HEK293 (cell line): ENCODE measurements at regions not wholly inside any gene's neighbourhood (a gene's known extent, or its start where the extent isn't known, plus 50 kb on each side); places are given as distances from the start of the nearest gene placed in this dataset.

ENCODE experiments used
- CTCF ChIA-PET: fragments of 350-600 bp; formaldehyde crosslinking; extraction: SDS; loops from one replicate; lab custom pipeline; 2021; ENCODE audit warnings: antibody characterized with exemption; lab: Yijun Ruan, JAX
- POLR2A ChIA-PET: fragments of 300-600 bp; formaldehyde crosslinking; extraction: SDS; loops from one replicate; lab custom pipeline; 2020; ENCODE audit warnings: antibody characterized with exemption, inconsistent platforms; lab: Yijun Ruan, JAX
- H3K27ac ChIP-seq: fragments of 200-500 bp; sonication (Bioruptor generic); 2 replicates; pipeline ENCODE4 v1.5.1; 2014; ENCODE audit warnings: low read depth, low read length, control low read depth, inconsistent platforms; ENCODE audit errors: extremely low read depth
- H3K36me3 ChIP-seq, 2 experiments: fragments of 200-500 bp in 1 of 2; sonication (Bioruptor generic) in 1 of 2; 1 replicate in 1 of 2; 2 replicates in 1 of 2; pipeline ENCODE4 v1.5.1; 2014 to 2017; ENCODE audit warnings: inconsistent platforms in 2 of 2, low read length in 2 of 2; ENCODE audit not compliant: control insufficient read depth in 2 of 2, insufficient read depth in 1 of 2
- H3K4me1 ChIP-seq: fragments of 200-500 bp; sonication (Bioruptor generic); 2 replicates; pipeline ENCODE4 v1.5.1; 2014; ENCODE audit warnings: mild to moderate bottlenecking, low read length, inconsistent platforms; ENCODE audit not compliant: control insufficient read depth, insufficient read depth
- H3K4me3 ChIP-seq: 2 replicates; pipeline ENCODE4 v1.5.1; 2011; ENCODE audit warnings: low read depth, mild to moderate bottlenecking, control low read depth, low read length, moderate library complexity
- H3K9me3 ChIP-seq: fragments of 200-500 bp; sonication (Bioruptor generic); 2 replicates; pipeline ENCODE4 v1.5.1; 2014; ENCODE audit warnings: low read depth, low read length, inconsistent platforms; ENCODE audit not compliant: control insufficient read depth, insufficient read depth
- GLI2 ChIP-seq: fragments of 450-650 bp; formaldehyde crosslinking; IDR thresholded peaks from 2 replicates; pipeline ENCODE4; 2017; ENCODE audit warnings: missing biosample characterization, missing genetic modification characterization, low read depth, borderline replicate concordance
- IKZF3 ChIP-seq: fragments of 450-650 bp; IDR thresholded peaks from 2 replicates; pipeline ENCODE4 v1.5.0; 2018; ENCODE audit warnings: missing biosample characterization, mild to moderate bottlenecking, missing genetic modification characterization, moderate library complexity
- SP7 ChIP-seq: fragments of 450-650 bp; formaldehyde crosslinking; IDR thresholded peaks from 2 replicates; pipeline ENCODE4 v1.5.1; 2016; ENCODE audit warnings: missing biosample characterization, missing genetic modification characterization
- TRIM28 ChIP-seq: IDR thresholded peaks from 2 replicates; pipeline ENCODE4 v1.6.1; 2011; ENCODE audit warnings: low read length, control low read depth, borderline replicate concordance
- ZBTB17 ChIP-seq: fragments of 450-650 bp; formaldehyde crosslinking; IDR thresholded peaks from 2 replicates; pipeline ENCODE4 v1.5.1; 2016; ENCODE audit warnings: missing biosample characterization, missing genetic modification characterization
- ZBTB20 ChIP-seq: fragments of 450-650 bp; formaldehyde crosslinking; IDR thresholded peaks from 2 replicates; pipeline ENCODE4 v1.5.1; 2016; ENCODE audit warnings: missing biosample characterization, missing genetic modification characterization
- ZNF138 ChIP-seq: fragments of 450-650 bp; formaldehyde crosslinking; IDR thresholded peaks from 2 replicates; pipeline ENCODE4 v1.5.1; 2016; ENCODE audit warnings: missing biosample characterization, missing genetic modification characterization, borderline replicate concordance
- ZNF169 ChIP-seq: fragments of 450-650 bp; formaldehyde crosslinking; IDR thresholded peaks from 2 replicates; pipeline ENCODE4 v1.5.1; 2016; ENCODE audit warnings: missing biosample characterization, missing genetic modification characterization
- ZNF274 ChIP-seq, 2 experiments: fragments of 200-500 bp in 1 of 2; fragments of 450-650 bp in 1 of 2; sonication (Bioruptor generic) in 1 of 2; formaldehyde crosslinking in 1 of 2; IDR thresholded peaks; 2 replicates each; pipeline versions ENCODE4 v1.5.1 to v1.6.1; 2014 to 2016; ENCODE audit warnings: borderline replicate concordance in 1 of 2, inconsistent platforms in 1 of 2, low read length in 1 of 2, missing biosample characterization in 1 of 2, missing genetic modification characterization in 1 of 2
- ZNF292 ChIP-seq: fragments of 450-650 bp; formaldehyde crosslinking; IDR thresholded peaks from 2 replicates; pipeline ENCODE4 v1.5.1; 2016; ENCODE audit warnings: low read depth, missing biosample characterization, missing genetic modification characterization, borderline replicate concordance
- ZNF324 ChIP-seq: fragments of 450-650 bp; formaldehyde crosslinking; IDR thresholded peaks from 2 replicates; pipeline ENCODE4 v1.5.1; 2016; ENCODE audit warnings: missing biosample characterization, missing genetic modification characterization
- ZNF350 ChIP-seq: fragments of 450-650 bp; formaldehyde crosslinking; IDR thresholded peaks from 2 replicates; pipeline ENCODE4 v1.5.0; 2017; ENCODE audit warnings: missing biosample characterization, mild to moderate bottlenecking, missing genetic modification characterization
- ZNF354C ChIP-seq: fragments of 450-650 bp; formaldehyde crosslinking; IDR thresholded peaks from 2 replicates; pipeline ENCODE4 v1.5.1; 2016; ENCODE audit warnings: missing biosample characterization, missing genetic modification characterization, low read depth, borderline replicate concordance
- ZNF416 ChIP-seq: fragments of 450-650 bp; formaldehyde crosslinking; IDR thresholded peaks from 2 replicates; pipeline ENCODE4 v1.5.1; 2016; ENCODE audit warnings: missing biosample characterization, missing genetic modification characterization
- ZNF555 ChIP-seq: fragments of 450-650 bp; formaldehyde crosslinking; conservative IDR thresholded peaks from 2 replicates; pipeline ENCODE4 v1.5.1; 2017; ENCODE audit warnings: missing biosample characterization, mild to moderate bottlenecking, missing genetic modification characterization, inconsistent platforms
- TF ChIP-seq, protein P1 (sequence below): fragments of 450-650 bp; formaldehyde crosslinking; IDR thresholded peaks from 2 replicates; pipeline ENCODE4 v1.5.1; 2016; ENCODE audit warnings: missing biosample characterization, missing genetic modification characterization
- TF ChIP-seq, protein P2 (sequence below): fragments of 450-650 bp; IDR thresholded peaks from 2 replicates; pipeline ENCODE4 v1.5.1; 2018; ENCODE audit warnings: missing biosample characterization, mild to moderate bottlenecking, missing genetic modification characterization
- TF ChIP-seq, protein P3 (sequence below): fragments of 450-650 bp; formaldehyde crosslinking; IDR thresholded peaks from 2 replicates; pipeline ENCODE4 v1.5.1; 2016; ENCODE audit warnings: missing biosample characterization, missing genetic modification characterization, low read depth
- TF ChIP-seq, protein P4 (sequence below): fragments of 450-650 bp; formaldehyde crosslinking; IDR thresholded peaks from 2 replicates; pipeline ENCODE4 v1.5.1; 2016; ENCODE audit warnings: missing biosample characterization, missing genetic modification characterization
- TF ChIP-seq, protein P5 (sequence below): fragments of 450-650 bp; formaldehyde crosslinking; IDR thresholded peaks from 2 replicates; pipeline ENCODE4 v1.5.1; 2016; ENCODE audit warnings: missing biosample characterization, missing genetic modification characterization
- TF ChIP-seq, protein P6 (sequence below): fragments of 450-650 bp; formaldehyde crosslinking; IDR thresholded peaks from 2 replicates; pipeline ENCODE4 v1.5.1; 2016; ENCODE audit warnings: missing biosample characterization, missing genetic modification characterization
- TF ChIP-seq, protein P7 (sequence below): fragments of 450-650 bp; formaldehyde crosslinking; conservative IDR thresholded peaks from 2 replicates; pipeline ENCODE4 v1.5.1; 2016; ENCODE audit warnings: low read depth, missing biosample characterization, missing genetic modification characterization

DNA sequence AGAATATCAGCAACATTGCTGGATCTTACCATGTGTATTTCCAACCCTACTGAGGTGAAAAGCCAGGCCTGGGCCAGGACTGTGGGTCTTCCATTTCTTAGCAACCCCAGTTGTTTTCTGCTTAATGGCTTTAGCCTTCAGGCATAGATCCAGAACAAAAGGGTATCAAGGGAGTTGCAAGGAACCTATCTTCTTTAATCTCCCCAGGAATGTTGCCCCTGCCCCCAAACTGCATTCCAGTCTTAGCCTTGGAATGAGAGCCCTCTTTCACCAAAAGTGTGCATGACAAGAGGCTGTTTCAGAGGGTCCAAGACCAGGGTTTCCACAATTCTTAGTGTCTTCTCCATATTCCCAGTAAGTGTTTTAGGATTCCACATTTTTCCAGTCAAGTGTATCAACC lies 87.9 kb upstream of the SOX13 start:
- Histone ChIP-seq H3K27ac (no peak overlapping the region), H3K9me3 (no peaks in the 10 kb centered on the region), H3K36me3 (no peaks in the 10 kb centered on the region), H3K4me3 (no peak overlapping the region), H3K4me1 (no peaks in the 10 kb centered on the region)
- ChIA-PET CTCF (interaction anchor here (0.6 kb wide), 1 partner anchor 10 kb away, joined by 3 read pairs; no protein-coding TSS in a partner anchor), POLR2A (no interaction called here)
- TF ChIP-seq, protein P1, sequence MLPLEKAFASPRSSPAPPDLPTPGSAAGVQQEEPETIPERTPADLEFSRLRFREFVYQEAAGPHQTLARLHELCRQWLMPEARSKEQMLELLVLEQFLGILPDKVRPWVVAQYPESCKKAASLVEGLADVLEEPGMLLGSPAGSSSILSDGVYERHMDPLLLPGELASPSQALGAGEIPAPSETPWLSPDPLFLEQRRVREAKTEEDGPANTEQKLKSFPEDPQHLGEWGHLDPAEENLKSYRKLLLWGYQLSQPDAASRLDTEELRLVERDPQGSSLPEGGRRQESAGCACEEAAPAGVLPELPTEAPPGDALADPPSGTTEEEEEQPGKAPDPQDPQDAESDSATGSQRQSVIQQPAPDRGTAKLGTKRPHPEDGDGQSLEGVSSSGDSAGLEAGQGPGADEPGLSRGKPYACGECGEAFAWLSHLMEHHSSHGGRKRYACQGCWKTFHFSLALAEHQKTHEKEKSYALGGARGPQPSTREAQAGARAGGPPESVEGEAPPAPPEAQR (tag by site-specific recombination), result no peak
- TF ChIP-seq ZNF169 (tag by site-specific recombination) (no peak), GLI2 (no peak)
- TF ChIP-seq, protein P2, sequence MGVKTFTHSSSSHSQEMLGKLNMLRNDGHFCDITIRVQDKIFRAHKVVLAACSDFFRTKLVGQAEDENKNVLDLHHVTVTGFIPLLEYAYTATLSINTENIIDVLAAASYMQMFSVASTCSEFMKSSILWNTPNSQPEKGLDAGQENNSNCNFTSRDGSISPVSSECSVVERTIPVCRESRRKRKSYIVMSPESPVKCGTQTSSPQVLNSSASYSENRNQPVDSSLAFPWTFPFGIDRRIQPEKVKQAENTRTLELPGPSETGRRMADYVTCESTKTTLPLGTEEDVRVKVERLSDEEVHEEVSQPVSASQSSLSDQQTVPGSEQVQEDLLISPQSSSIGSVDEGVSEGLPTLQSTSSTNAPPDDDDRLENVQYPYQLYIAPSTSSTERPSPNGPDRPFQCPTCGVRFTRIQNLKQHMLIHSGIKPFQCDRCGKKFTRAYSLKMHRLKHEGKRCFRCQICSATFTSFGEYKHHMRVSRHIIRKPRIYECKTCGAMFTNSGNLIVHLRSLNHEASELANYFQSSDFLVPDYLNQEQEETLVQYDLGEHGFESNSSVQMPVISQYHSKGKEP (tag by site-specific recombination), result no peak

DNA sequence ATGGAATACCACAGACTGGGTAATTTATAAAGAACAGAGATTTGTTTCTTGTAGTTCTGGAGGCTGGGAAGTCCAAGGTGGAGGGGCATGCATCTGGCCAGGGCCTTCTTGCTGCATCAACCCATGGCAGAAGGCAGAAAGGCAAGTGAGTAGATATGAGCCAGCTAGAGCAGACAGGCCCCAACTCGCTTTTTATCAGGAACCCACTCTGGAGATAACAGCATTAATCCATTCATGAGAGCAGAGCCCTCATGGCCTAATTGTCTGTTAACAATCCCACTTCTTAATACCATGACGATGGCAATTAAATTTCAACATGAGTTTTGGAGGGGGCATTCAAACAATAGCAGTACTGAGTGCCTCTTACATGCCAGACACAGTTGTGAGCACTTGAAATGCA lies 87.2 kb upstream of the SOX13 start:
- CTCF ChIA-PET, result no interaction called here
- no peak for TF ChIP-seq ZBTB17
- no peak for TF ChIP-seq SP7
- TF ChIP-seq ZNF292 (tag by site-specific recombination), result no peak
- no peak for TF ChIP-seq ZNF324 (tag by site-specific recombination)
- TF ChIP-seq ZNF555 (tag by site-specific recombination), result no peak
- TF ChIP-seq TRIM28, result no peak
- TF ChIP-seq ZBTB20, result no peak
- TF ChIP-seq IKZF3, result no peak
- TF ChIP-seq, protein P3, sequence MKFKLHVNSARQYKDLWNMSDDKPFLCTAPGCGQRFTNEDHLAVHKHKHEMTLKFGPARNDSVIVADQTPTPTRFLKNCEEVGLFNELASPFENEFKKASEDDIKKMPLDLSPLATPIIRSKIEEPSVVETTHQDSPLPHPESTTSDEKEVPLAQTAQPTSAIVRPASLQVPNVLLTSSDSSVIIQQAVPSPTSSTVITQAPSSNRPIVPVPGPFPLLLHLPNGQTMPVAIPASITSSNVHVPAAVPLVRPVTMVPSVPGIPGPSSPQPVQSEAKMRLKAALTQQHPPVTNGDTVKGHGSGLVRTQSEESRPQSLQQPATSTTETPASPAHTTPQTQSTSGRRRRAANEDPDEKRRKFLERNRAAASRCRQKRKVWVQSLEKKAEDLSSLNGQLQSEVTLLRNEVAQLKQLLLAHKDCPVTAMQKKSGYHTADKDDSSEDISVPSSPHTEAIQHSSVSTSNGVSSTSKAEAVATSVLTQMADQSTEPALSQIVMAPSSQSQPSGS (tag by site-specific recombination), result no peak
- TF ChIP-seq, protein P4, sequence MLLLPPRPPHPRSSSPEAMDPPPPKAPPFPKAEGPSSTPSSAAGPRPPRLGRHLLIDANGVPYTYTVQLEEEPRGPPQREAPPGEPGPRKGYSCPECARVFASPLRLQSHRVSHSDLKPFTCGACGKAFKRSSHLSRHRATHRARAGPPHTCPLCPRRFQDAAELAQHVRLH (tag by site-specific recombination), result no peak
- no peak for TF ChIP-seq ZNF138 (tag by site-specific recombination)
- TF ChIP-seq, protein P5, sequence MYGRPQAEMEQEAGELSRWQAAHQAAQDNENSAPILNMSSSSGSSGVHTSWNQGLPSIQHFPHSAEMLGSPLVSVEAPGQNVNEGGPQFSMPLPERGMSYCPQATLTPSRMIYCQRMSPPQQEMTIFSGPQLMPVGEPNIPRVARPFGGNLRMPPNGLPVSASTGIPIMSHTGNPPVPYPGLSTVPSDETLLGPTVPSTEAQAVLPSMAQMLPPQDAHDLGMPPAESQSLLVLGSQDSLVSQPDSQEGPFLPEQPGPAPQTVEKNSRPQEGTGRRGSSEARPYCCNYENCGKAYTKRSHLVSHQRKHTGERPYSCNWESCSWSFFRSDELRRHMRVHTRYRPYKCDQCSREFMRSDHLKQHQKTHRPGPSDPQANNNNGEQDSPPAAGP (tag by site-specific recombination), result no peak
- TF ChIP-seq ZNF274 (IDR thresholded peaks at IDR 0.05; ENCODE audit: low read length), result no peak
- TF ChIP-seq ZNF274 (tag by site-specific recombination; IDR thresholded peaks at IDR 0.05; ENCODE audit: borderline replicate concordance), result no peak
- no peak for TF ChIP-seq ZNF354C
- TF ChIP-seq ZNF350 (tag by site-specific recombination), result no peak
- TF ChIP-seq, protein P6, sequence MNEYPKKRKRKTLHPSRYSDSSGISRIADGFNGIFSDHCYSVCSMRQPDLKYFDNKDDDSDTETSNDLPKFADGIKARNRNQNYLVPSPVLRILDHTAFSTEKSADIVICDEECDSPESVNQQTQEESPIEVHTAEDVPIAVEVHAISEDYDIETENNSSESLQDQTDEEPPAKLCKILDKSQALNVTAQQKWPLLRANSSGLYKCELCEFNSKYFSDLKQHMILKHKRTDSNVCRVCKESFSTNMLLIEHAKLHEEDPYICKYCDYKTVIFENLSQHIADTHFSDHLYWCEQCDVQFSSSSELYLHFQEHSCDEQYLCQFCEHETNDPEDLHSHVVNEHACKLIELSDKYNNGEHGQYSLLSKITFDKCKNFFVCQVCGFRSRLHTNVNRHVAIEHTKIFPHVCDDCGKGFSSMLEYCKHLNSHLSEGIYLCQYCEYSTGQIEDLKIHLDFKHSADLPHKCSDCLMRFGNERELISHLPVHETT (tag by site-specific recombination), result no peak
- no peak for TF ChIP-seq ZNF416 (tag by site-specific recombination)
- TF ChIP-seq, protein P7, sequence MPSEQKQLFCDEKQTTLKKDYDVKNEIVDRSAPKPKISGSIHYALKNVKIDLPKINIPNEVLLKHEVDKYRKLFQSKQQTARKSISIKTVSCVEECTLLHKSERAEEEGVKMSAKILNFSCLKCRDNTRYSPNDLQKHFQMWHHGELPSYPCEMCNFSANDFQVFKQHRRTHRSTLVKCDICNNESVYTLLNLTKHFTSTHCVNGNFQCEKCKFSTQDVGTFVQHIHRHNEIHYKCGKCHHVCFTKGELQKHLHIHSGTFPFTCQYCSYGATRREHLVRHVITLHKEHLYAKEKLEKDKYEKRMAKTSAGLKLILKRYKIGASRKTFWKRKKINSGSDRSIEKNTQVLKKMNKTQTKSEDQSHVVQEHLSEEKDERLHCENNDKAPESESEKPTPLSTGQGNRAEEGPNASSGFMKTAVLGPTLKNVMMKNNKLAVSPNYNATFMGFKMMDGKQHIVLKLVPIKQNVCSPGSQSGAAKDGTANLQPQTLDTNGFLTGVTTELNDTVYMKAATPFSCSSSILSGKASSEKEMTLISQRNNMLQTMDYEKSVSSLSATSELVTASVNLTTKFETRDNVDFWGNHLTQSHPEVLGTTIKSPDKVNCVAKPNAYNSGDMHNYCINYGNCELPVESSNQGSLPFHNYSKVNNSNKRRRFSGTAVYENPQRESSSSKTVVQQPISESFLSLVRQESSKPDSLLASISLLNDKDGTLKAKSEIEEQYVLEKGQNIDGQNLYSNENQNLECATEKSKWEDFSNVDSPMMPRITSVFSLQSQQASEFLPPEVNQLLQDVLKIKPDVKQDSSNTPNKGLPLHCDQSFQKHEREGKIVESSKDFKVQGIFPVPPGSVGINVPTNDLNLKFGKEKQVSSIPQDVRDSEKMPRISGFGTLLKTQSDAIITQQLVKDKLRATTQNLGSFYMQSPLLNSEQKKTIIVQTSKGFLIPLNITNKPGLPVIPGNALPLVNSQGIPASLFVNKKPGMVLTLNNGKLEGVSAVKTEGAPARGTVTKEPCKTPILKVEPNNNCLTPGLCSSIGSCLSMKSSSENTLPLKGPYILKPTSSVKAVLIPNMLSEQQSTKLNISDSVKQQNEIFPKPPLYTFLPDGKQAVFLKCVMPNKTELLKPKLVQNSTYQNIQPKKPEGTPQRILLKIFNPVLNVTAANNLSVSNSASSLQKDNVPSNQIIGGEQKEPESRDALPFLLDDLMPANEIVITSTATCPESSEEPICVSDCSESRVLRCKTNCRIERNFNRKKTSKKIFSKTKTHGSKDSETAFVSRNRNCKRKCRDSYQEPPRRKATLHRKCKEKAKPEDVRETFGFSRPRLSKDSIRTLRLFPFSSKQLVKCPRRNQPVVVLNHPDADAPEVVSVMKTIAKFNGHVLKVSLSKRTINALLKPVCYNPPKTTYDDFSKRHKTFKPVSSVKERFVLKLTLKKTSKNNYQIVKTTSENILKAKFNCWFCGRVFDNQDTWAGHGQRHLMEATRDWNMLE, result no peak

More for the DNA sequence above, 87.2 kb upstream of the SOX13 start:
- Histone ChIP-seq H3K27ac (no peak overlapping the region), H3K4me1 (no peaks in the 10 kb centered on the region), H3K4me3 (no peak overlapping the region), H3K9me3 (no peaks in the 10 kb centered on the region), H3K36me3 (no peaks in the 10 kb centered on the region)
- POLR2A ChIA-PET, result no interaction called here
